A673 (cell line): ENCODE measurements at regions not wholly inside any gene's neighbourhood (a gene's known extent, or its start where the extent isn't known, plus 50 kb on each side); places are given as distances from the start of the nearest gene placed in this dataset.

Experiments used
- BruUV-seq: library from RNA; stranded (reverse); fragments of 400-500 nt; replicated peaks from 2 replicates; lab custom pipeline; 2021; lab: Mats Ljungman, UMichigan
- CTCF ChIA-PET: fragments of 300-600 bp; sonication (Branson Sonifier 250); formaldehyde crosslinking; loops from one replicate; lab custom pipeline; 2022; ENCODE audit warnings: antibody characterized with exemption; lab: Charles Lee
- POLR2A ChIA-PET: fragments of 300-600 bp; sonication (Branson Sonifier 250); formaldehyde crosslinking; loops from one replicate; lab custom pipeline; 2022; ENCODE audit warnings: antibody characterized with exemption; ENCODE audit not compliant: low non-redundant PET; lab: Charles Lee
- DNase-seq: peaks from one replicate; pipeline ENCODE4 v3.0.0-alpha.2; 2015; ENCODE audit warnings: low spot score
- H3K27ac ChIP-seq: fragments of 200-600 bp; sonication (generic); 2 replicates; pipeline ENCODE4 v1.5.1; 2016; ENCODE audit warnings: mixed run types, low read depth, mild to moderate bottlenecking, mixed read lengths, antibody characterized with exemption, low read length; ENCODE audit not compliant: poor library complexity, severe bottlenecking
- H3K27me3 ChIP-seq: fragments of 200-600 bp; sonication (generic); replicated peaks from 2 replicates; pipeline ENCODE4 v1.6.1; 2017; ENCODE audit warnings: mixed run types, low read depth, mild to moderate bottlenecking, mixed read lengths, antibody characterized with exemption, low read length; ENCODE audit not compliant: insufficient read depth, poor library complexity
- H3K36me3 ChIP-seq: fragments of 200-600 bp; sonication (generic); 2 replicates; pipeline ENCODE4 v1.6.1; 2016; ENCODE audit warnings: mixed run types, mild to moderate bottlenecking, mixed read lengths, antibody characterized with exemption, low read length; ENCODE audit not compliant: insufficient read depth, poor library complexity, severe bottlenecking
- H3K4me1 ChIP-seq: fragments of 200-600 bp; sonication (generic); 2 replicates; pipeline ENCODE4 v1.6.1; 2017; ENCODE audit warnings: mixed run types, mild to moderate bottlenecking, mixed read lengths, antibody characterized with exemption, low read length; ENCODE audit not compliant: insufficient read depth, poor library complexity, severe bottlenecking
- H3K4me3 ChIP-seq: fragments of 200-600 bp; sonication (generic); 2 replicates; pipeline ENCODE4 v1.5.1; 2016; ENCODE audit warnings: low read depth, mixed run types, mild to moderate bottlenecking, mixed read lengths, low read length; ENCODE audit not compliant: poor library complexity, severe bottlenecking
- H3K9me3 ChIP-seq: fragments of 200-600 bp; sonication (generic); 2 replicates; pipeline ENCODE4 v1.6.1; 2016; ENCODE audit warnings: mixed run types, low read depth, mild to moderate bottlenecking, mixed read lengths, antibody characterized with exemption, low read length; ENCODE audit not compliant: poor library complexity, severe bottlenecking
- CTCF ChIP-seq: fragments of 300-800, 200-600 bp; sonication (generic); conservative IDR thresholded peaks from 2 replicates; pipeline ENCODE4 v1.5.1; 2017; ENCODE audit warnings: low read depth, mild to moderate bottlenecking, antibody characterized with exemption, low read length, moderate library complexity, mixed read lengths
- EZH2 ChIP-seq: fragments of 200-600 bp; sonication (generic); IDR thresholded peaks from 2 replicates; pipeline ENCODE4 v1.6.1; 2017; ENCODE audit warnings: borderline replicate concordance, low read depth, mild to moderate bottlenecking, mixed read lengths, antibody characterized with exemption, low read length; ENCODE audit not compliant: poor library complexity, severe bottlenecking
- intact Hi-C: fragments of 100-400 bp; cut with micrococcal nuclease; formaldehyde crosslinking; loops from one replicate; pipeline ENCODE4 v1.10.0; 2022; ENCODE audit not compliant: unreplicated experiment

- POLR2A ChIA-PET, result no interaction called here
These were observed 52.3 kb upstream of the KLHL25 start for GRCh38 chr15:85847031-85847430.

GRCh38 chr15:85849946-85850345 lies 55.2 kb upstream of the KLHL25 start:
- Histone ChIP-seq H3K9me3 (no peaks in the 10 kb centered on the region), H3K4me3 (no peak overlapping the region), H3K36me3 (no peaks in the 10 kb centered on the region), H3K27ac (no peak overlapping the region), H3K27me3 (peaks cover 29% of the 10 kb centered on the region), H3K4me1 (no peaks in the 10 kb centered on the region)
- POLR2A ChIA-PET, result no interaction called here
- no peak for TF ChIP-seq CTCF
- no peak for TF ChIP-seq EZH2
- no peak for DNase-seq
- BruUV-seq, result no TSS peak
- intact Hi-C loops, result no loop called here
- CTCF ChIA-PET, result interaction anchor here (1.7 kb wide), 1 partner anchor 9 kb away, joined by 4 read pairs; no protein-coding TSS in a partner anchor

More at GRCh38 chr15:85847031-85847430, 52.3 kb upstream of the KLHL25 start:
- DNase-seq, result no peak
- Histone ChIP-seq H3K27me3 (peaks cover 29% of the 10 kb centered on the region), H3K4me1 (no peaks in the 10 kb centered on the region), H3K27ac (no peak overlapping the region), H3K4me3 (no peak overlapping the region), H3K36me3 (no peaks in the 10 kb centered on the region), H3K9me3 (no peaks in the 10 kb centered on the region)
- CTCF ChIA-PET, result no interaction called here
- TF ChIP-seq EZH2 (no peak), CTCF (no peak)
- intact Hi-C loops, result no loop called here
- BruUV-seq, result no TSS peak

- H3K36me3 ChIP-seq, result no peaks in the 10 kb centered on the region
- CTCF ChIA-PET, result no interaction called here
- H3K27me3 ChIP-seq, result peaks cover 25% of the 10 kb centered on the region
- no peak overlapping the region for H3K4me3 ChIP-seq
- BruUV-seq, result no TSS peak
- POLR2A ChIA-PET, result interaction anchor here (0.7 kb wide), 1 partner anchor 62 kb away, joined by 3 read pairs; no protein-coding TSS in a partner anchor
- H3K9me3 ChIP-seq, result no peaks in the 10 kb centered on the region
- H3K27ac ChIP-seq, result no peak overlapping the region
- intact Hi-C loops, result no loop called here
- TF ChIP-seq CTCF, result no peak
- TF ChIP-seq EZH2, result no peak
- DNase-seq, result no peak
- H3K4me1 ChIP-seq, result no peaks in the 10 kb centered on the region
These were observed 58.2 kb upstream of the KLHL25 start for GRCh38 chr15:85852969-85853368.
